Uterus (tissue), 3 donors: ENCODE measurements at regions not wholly inside any gene's neighbourhood (a gene's known extent, or its start where the extent isn't known, plus 50 kb on each side); places are given as distances from the start of the nearest gene placed in this dataset.

Experiments
- DNase-seq, 2 donors: peaks; one replicate each; pipeline ENCODE4 v3.0.0-alpha.2; 2019 to 2020
- H3K27ac ChIP-seq, 2 donors: fragments of 200-600 bp; sonication (generic); 1 replicate in 1 of 2; 2 replicates in 1 of 2; pipeline ENCODE4 v1.5.1; 2016 to 2018
- H3K27me3 ChIP-seq, 2 donors: fragments of 200-600 bp; sonication (generic); one replicate each; pipeline ENCODE4 v1.5.1; 2018 to 2019; ENCODE audit warnings: control low read depth in 1 of 2
- H3K36me3 ChIP-seq, 2 donors: fragments of 200-600 bp; sonication (generic); one replicate each; pipeline ENCODE4 v1.5.1; 2019; ENCODE audit warnings: control low read depth in 1 of 2
- H3K4me1 ChIP-seq, 2 donors: fragments of 200-600 bp; sonication (generic); one replicate each; pipeline ENCODE4 v1.5.1; 2018 to 2019; ENCODE audit warnings: control low read depth in 1 of 2
- H3K4me3 ChIP-seq, 2 donors: fragments of 200-600 bp; sonication (generic); 1 replicate in 1 of 2; 2 replicates in 1 of 2; pipeline ENCODE4 v1.5.1; 2018 to 2019; ENCODE audit warnings: mild to moderate bottlenecking in 1 of 2
- H3K9me3 ChIP-seq, 2 donors: fragments of 200-600 bp; sonication (generic); one replicate each; pipeline ENCODE4 v1.5.1; 2019; ENCODE audit warnings: control low read depth in 1 of 2
- CTCF ChIP-seq, 4 experiments: fragments of 200-600 bp in 2 of 4; fragments of 450-650 bp in 2 of 4; sonication (generic) in 2 of 4; IDR thresholded peaks; one replicate each; pipeline ENCODE4 v1.5.1; 2016 to 2019; ENCODE audit warnings: antibody characterized with exemption in 4 of 4, mild to moderate bottlenecking in 2 of 4, moderate library complexity in 1 of 4
- POLR2A ChIP-seq, 2 donors: fragments of 450-650 bp; IDR thresholded peaks; one replicate each; pipeline ENCODE4 v1.6.1; 2016; ENCODE audit warnings: antibody characterized with exemption in 2 of 2, mild to moderate bottlenecking in 1 of 2, moderate library complexity in 1 of 2
- intact Hi-C: fragments of 100-400 bp; cut with DNase I; formaldehyde crosslinking; loops from one replicate; pipeline ENCODE4 v1.15.1; 2023; ENCODE audit warnings: low total_unique reads
- donor health status: DM: yes; HTN: yes; CAD: no.

GRCh38 chr4:127417885-127418535 lies 214.7 kb upstream of the INTU start:
- Histone ChIP-seq H3K27ac (no peak overlapping the region), H3K4me1 (no peaks in the 10 kb centered on the region), H3K36me3 (no peaks in the 10 kb centered on the region), H3K4me3 (no peak overlapping the region), H3K27me3 (no peaks in the 10 kb centered on the region), H3K9me3 (no peaks in the 10 kb centered on the region)
- TF ChIP-seq CTCF (IDR thresholded peaks at IDR 0.05): no peak
- no peak for TF ChIP-seq POLR2A (IDR thresholded peaks at IDR 0.05)
- no peak for DNase-seq
- intact Hi-C loops: no loop called here

GRCh38 chr4:127419431-127419830 lies 213.3 kb upstream of the INTU start:
- Histone ChIP-seq H3K9me3 (no peaks in the 10 kb centered on the region), H3K27ac (no peak overlapping the region), H3K36me3 (no peaks in the 10 kb centered on the region), H3K27me3 (no peaks in the 10 kb centered on the region), H3K4me3 (no peak overlapping the region), H3K4me1 (no peaks in the 10 kb centered on the region)
- intact Hi-C loops: no loop called here
- TF ChIP-seq POLR2A (IDR thresholded peaks at IDR 0.05) (no peak), CTCF (IDR thresholded peaks at IDR 0.05) (no peak)
- no peak for DNase-seq

- Histone ChIP-seq H3K4me3 (no peak overlapping the region), H3K36me3 (no peaks in the 10 kb centered on the region), H3K4me1 (no peaks in the 10 kb centered on the region), H3K27me3 (no peaks in the 10 kb centered on the region), H3K27ac (no peak overlapping the region), H3K9me3 (no peaks in the 10 kb centered on the region)
- DNase-seq: no peak
- no peak for TF ChIP-seq POLR2A (IDR thresholded peaks at IDR 0.05)
- TF ChIP-seq CTCF (IDR thresholded peaks at IDR 0.05): no peak
- intact Hi-C loops: no loop called here
Measured at GRCh38 chr4:127421437-127421836, 211.3 kb upstream of the INTU start.

- intact Hi-C loops: no loop called here
- no peaks in the 10 kb centered on the region for H3K9me3 ChIP-seq
- no peaks in the 10 kb centered on the region for H3K36me3 ChIP-seq
- no peak for TF ChIP-seq CTCF (IDR thresholded peaks at IDR 0.05)
- DNase-seq: no peak
- H3K27ac ChIP-seq: no peak overlapping the region
- H3K27me3 ChIP-seq: no peaks in the 10 kb centered on the region
- no peak overlapping the region for H3K4me3 ChIP-seq
- H3K4me1 ChIP-seq: no peaks in the 10 kb centered on the region
Measured at GRCh38 chr4:127425202-127425845, 207.4 kb upstream of the INTU start.

- no peak overlapping the region for H3K4me3 ChIP-seq
- no peaks in the 10 kb centered on the region for H3K36me3 ChIP-seq
- intact Hi-C loops: no loop called here
- H3K27me3 ChIP-seq: no peaks in the 10 kb centered on the region
- H3K27ac ChIP-seq: no peak overlapping the region
- TF ChIP-seq POLR2A (IDR thresholded peaks at IDR 0.05) (no peak), CTCF (IDR thresholded peaks at IDR 0.05) (no peak)
- no peaks in the 10 kb centered on the region for H3K9me3 ChIP-seq
- no peaks in the 10 kb centered on the region for H3K4me1 ChIP-seq
- peak in 1 of 2 donors; percentile 27 for DNase-seq
Measured at GRCh38 chr4:127425851-127426250, 206.9 kb upstream of the INTU start.
